ENCODE measurements at regions not wholly inside any gene's neighbourhood (a gene's known extent, or its start where the extent isn't known, plus 50 kb on each side); places are given as distances from the start of the nearest gene placed in this dataset.

GRCh38 chr13:97057176-97057575, 62.9 kb upstream of the OXGR1 start:
- TF ChIP-seq CTCF (IDR thresholded peaks at IDR 0.05; ENCODE audit: insufficient read depth, low read length, poor library complexity, severe bottlenecking) (no peak), EZH2phosphoT487 (conservative IDR thresholded peaks at IDR 0.05; ENCODE audit: low read length) (no peak)
